Stimulated activated CD4-positive, alpha-beta T cell treated with anti-CD3 and anti-CD28 coated beads, Interleukin-2, amount 100 ng/mL, for 24 hours (primary cell): ENCODE measurements at regions not wholly inside any gene's neighbourhood (a gene's known extent, or its start where the extent isn't known, plus 50 kb on each side); places are given as distances from the start of the nearest gene placed in this dataset.
"Not testable (repeated sequence)": the region's sequence is repeated elsewhere in the genome, so short reads cannot be mapped to it uniquely, and the experiment has no call there.

Experiments used
- DNase-seq, 2 donors: peaks; one replicate each; pipeline ENCODE4 v3.0.0-alpha.2; 2020

- peak in 1 of 2 donors; percentile 16 for DNase-seq
These were observed 121.6 kb upstream of the ZNF92 start for GRCh38 chr7:65251851-65252620.

GRCh38 chr7:65250697-65251395 is 122.8 kb upstream of the ZNF92 start:
- DNase-seq: no peak

GRCh38 chr7:65250216-65250615 is 123.4 kb upstream of the ZNF92 start:
- no peak for DNase-seq

- DNase-seq: no peak
These were observed 126.2 kb upstream of the ZNF92 start for GRCh38 chr7:65247491-65247890.

- no peak for DNase-seq
These were observed 133.8 kb upstream of the ZNF92 start for GRCh38 chr7:65239707-65240352.

GRCh38 chr7:65239324-65239706 is 134.3 kb upstream of the ZNF92 start:
- no peak for DNase-seq

GRCh38 chr7:65238785-65239184 is 134.9 kb upstream of the ZNF92 start:
- no peak for DNase-seq

- DNase-seq: no peak
These were observed 138.1 kb upstream of the ZNF92 start for GRCh38 chr7:65235586-65235985.

GRCh38 chr7:65233409-65234034 is 140.1 kb upstream of the ZNF92 start:
- no peak for DNase-seq

GRCh38 chr7:65230231-65230630 is 143.4 kb upstream of the ZNF92 start:
- no peak for DNase-seq

- no peak for DNase-seq
These were observed 148.1 kb upstream of the ZNF92 start for GRCh38 chr7:65225422-65226006.

GRCh38 chr7:65222655-65223054 is 151.0 kb upstream of the ZNF92 start:
- no peak for DNase-seq

- DNase-seq: no peak
These were observed 152.0 kb upstream of the ZNF92 start for GRCh38 chr7:65221683-65222082.

- DNase-seq: no peak
These were observed 154.0 kb upstream of the ZNF92 start for GRCh38 chr7:65219623-65220022.

- DNase-seq: peak; percentile 49 to 51
These were observed 157.2 kb upstream of the ZNF92 start for GRCh38 chr7:65216469-65216868.

- DNase-seq: not testable (repeated sequence)
These were observed 160.4 kb upstream of the ZNF92 start for GRCh38 chr7:65213260-65213659.

- not testable (repeated sequence) for DNase-seq
These were observed 174.4 kb upstream of the ZNF92 start for GRCh38 chr7:65199221-65199620.

GRCh38 chr7:65193334-65194058 is 180.2 kb upstream of the ZNF92 start:
- DNase-seq: not testable (repeated sequence)

GRCh38 chr7:65177041-65177440 is 170.6 kb upstream of the ERV3-1 start:
- not testable (repeated sequence) for DNase-seq

- not testable (repeated sequence) for DNase-seq
These were observed 143.6 kb upstream of the ERV3-1 start for GRCh38 chr7:65150105-65150504.

- DNase-seq: not testable (repeated sequence)
These were observed 139.8 kb upstream of the ERV3-1 start for GRCh38 chr7:65146118-65146914.
